NB4 (cell line): ENCODE measurements at regions not wholly inside any gene's neighbourhood (a gene's known extent, or its start where the extent isn't known, plus 50 kb on each side); places are given as distances from the start of the nearest gene placed in this dataset.

Source experiments
- DNase-seq: peaks from one replicate; pipeline ENCODE4 v3.0.0; 2010; ENCODE audit warnings: low read depth
- H3K4me3 ChIP-seq: one replicate; pipeline ENCODE4 v1.5.1; 2011; ENCODE audit warnings: mild to moderate bottlenecking, low read depth, low read length, moderate library complexity
- MYC ChIP-seq: IDR thresholded peaks from 2 replicates; pipeline ENCODE4 v1.6.1; 2011; ENCODE audit warnings: low read depth, low read length
- POLR2A ChIP-seq: IDR thresholded peaks from 2 replicates; pipeline ENCODE4 v1.6.1; 2011; ENCODE audit warnings: mild to moderate bottlenecking; ENCODE audit not compliant: insufficient read length; ENCODE audit errors: extremely low read depth
- TF ChIP-seq, protein P1 (sequence below): IDR thresholded peaks from 2 replicates; pipeline ENCODE4 v1.6.1; 2011; ENCODE audit warnings: low read depth, low read length
- TF ChIP-seq, protein P2 (sequence below): IDR thresholded peaks from one replicate; pipeline ENCODE4 v1.5.1; 2012; ENCODE audit warnings: low read depth, low read length

DNA sequence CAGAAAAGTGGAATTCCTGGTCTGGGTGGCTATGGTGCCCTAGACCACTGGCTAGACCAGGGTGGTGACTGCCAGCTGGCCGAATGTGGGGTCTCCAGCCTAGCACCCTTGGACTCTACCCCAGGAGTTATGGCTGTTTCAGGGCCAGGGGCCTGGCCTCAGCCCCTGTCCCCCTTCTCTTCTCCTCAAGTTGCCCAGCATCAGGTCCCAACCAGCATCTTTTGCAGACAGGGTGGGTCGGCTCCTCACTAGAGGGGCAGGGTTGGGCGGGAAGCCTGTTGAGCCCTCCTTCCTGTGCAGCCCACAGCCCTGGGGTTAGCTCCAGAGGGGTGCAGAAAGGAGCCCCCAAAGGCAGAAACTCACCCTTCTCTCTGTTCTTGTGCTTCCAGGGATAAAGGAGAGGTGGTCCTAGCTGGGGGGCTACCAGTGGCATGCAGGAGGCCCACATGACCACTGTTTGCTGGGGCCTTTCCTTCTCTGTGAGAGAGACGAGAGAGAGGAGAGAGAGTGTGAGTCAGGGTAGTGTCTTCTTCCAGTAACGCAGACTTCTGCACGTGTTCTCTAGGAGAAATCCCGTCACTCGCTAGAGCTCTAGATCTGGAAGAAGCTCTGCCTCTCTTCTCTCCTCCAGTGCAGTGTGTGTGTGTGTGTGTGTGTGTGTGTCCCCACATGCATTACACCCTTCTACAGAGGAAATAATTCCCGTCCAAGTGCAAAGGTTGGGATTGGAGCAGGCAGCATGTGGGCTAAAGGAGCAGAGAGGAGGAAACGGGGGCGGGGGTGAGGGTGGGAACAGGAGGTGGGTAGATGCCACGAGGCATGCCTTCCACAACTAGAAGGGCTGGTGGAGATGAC, 209.4 kb downstream of the SEC14L1 start:
- TF ChIP-seq, protein P1, sequence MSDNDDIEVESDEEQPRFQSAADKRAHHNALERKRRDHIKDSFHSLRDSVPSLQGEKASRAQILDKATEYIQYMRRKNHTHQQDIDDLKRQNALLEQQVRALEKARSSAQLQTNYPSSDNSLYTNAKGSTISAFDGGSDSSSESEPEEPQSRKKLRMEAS, result no peak
- TF ChIP-seq MYC, result no peak
- TF ChIP-seq, protein P2, sequence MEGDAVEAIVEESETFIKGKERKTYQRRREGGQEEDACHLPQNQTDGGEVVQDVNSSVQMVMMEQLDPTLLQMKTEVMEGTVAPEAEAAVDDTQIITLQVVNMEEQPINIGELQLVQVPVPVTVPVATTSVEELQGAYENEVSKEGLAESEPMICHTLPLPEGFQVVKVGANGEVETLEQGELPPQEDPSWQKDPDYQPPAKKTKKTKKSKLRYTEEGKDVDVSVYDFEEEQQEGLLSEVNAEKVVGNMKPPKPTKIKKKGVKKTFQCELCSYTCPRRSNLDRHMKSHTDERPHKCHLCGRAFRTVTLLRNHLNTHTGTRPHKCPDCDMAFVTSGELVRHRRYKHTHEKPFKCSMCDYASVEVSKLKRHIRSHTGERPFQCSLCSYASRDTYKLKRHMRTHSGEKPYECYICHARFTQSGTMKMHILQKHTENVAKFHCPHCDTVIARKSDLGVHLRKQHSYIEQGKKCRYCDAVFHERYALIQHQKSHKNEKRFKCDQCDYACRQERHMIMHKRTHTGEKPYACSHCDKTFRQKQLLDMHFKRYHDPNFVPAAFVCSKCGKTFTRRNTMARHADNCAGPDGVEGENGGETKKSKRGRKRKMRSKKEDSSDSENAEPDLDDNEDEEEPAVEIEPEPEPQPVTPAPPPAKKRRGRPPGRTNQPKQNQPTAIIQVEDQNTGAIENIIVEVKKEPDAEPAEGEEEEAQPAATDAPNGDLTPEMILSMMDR, result no peak
- TF ChIP-seq POLR2A, result no peak
- no peak for DNase-seq
- no peak overlapping the region for H3K4me3 ChIP-seq

DNA sequence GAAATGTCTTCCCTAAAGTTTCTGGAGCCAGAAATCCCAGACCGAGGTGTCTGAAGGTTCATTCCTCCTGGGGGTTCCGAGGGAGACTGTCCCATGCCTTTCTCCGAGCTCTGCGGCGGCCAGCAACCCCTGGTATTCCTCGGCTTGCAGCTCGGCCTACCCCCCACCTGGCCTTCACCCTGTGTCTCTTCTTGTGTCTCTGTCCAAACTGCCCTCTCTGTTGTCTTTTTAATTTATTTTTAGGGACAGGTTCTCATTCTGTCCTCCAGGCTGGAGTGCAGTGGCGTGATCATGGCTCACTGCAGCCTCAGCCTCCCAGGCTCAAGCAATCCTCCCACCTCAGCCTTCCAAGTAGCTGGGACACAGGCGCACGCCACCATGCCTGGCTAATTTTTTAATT, 211.7 kb downstream of the SEC14L1 start:
- TF ChIP-seq, protein P1, result no peak
- TF ChIP-seq, protein P2, result no peak
- TF ChIP-seq MYC (no peak), POLR2A (no peak)
- no peak for DNase-seq
- no peak overlapping the region for H3K4me3 ChIP-seq

DNA sequence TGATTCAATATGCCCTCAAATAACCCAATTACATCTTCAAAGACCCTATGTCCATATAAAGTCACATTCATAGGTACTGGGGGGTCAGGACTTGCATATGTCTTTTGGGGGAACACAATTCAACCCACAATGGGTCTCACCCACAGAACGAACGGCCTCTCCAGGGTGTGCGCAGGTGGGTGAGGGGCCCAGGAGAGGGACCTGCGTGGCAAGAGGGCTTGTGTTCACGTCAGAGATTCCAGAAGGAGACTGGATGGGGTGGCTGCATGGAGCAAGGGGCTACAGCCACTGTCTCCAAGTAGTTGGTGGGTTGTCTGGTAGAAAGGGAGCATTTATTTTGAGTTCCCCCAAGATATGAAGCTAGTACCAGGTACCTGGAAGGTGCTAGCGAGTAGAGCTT, 212.2 kb downstream of the SEC14L1 start:
- TF ChIP-seq POLR2A (no peak), MYC (no peak)
- TF ChIP-seq, protein P1, result no peak
- TF ChIP-seq, protein P2, result no peak
- no peak overlapping the region for H3K4me3 ChIP-seq
- no peak for DNase-seq

DNA sequence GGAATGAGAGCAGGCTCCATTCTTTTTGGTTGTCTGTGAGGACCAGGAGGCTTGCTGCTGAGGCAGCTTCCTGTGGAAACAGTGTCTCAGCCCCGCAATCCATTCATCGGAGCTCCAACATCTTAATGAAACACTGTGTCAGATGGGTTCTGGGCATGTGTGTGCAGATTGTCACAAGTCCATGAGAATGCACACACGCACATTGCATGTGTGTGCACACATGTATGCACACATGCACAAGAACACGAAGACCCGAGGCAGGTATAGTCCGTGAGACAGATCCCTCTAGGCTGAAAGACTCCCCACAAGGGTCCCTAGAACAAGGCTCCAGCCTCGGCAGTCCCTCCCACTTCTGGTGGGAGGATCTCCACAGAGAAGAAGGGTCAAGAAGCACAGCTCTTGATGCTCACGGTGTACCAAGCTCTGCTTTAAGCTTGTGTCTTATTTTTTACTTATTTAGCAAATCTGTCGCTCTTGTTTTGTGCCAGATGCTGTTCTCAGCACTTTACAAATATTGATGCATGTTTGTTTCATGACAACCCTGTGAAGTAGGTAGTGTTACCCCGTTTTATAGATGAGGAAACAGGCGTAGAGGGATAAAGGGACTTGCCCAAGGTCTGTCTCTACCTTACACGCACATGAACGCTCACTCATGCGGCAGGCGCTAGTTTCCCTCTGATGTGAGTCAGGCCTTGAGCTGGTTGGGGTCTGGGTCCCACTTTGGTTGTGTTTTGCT, 213.1 kb downstream of the SEC14L1 start:
- TF ChIP-seq POLR2A (no peak), MYC (no peak)
- TF ChIP-seq, protein P2, result no peak
- TF ChIP-seq, protein P1, result no peak
- DNase-seq, result no peak
- H3K4me3 ChIP-seq, result no peak overlapping the region

DNA sequence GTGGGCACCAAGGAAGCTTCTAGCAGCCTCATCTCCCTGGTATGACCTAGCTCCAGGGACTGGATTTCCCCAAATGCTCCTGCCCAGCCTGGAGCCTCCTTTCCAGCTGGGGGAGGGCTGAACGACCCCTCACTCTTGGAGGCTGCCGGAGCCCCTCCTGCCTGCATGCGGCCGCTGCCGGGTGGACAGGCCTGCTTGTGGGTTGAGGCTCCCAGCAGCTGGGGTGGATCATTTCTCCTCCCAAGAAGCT, 213.6 kb downstream of the SEC14L1 start:
- no peak for TF ChIP-seq POLR2A
- TF ChIP-seq, protein P1, result no peak
- no peak overlapping the region for H3K4me3 ChIP-seq
- DNase-seq, result no peak

DNA sequence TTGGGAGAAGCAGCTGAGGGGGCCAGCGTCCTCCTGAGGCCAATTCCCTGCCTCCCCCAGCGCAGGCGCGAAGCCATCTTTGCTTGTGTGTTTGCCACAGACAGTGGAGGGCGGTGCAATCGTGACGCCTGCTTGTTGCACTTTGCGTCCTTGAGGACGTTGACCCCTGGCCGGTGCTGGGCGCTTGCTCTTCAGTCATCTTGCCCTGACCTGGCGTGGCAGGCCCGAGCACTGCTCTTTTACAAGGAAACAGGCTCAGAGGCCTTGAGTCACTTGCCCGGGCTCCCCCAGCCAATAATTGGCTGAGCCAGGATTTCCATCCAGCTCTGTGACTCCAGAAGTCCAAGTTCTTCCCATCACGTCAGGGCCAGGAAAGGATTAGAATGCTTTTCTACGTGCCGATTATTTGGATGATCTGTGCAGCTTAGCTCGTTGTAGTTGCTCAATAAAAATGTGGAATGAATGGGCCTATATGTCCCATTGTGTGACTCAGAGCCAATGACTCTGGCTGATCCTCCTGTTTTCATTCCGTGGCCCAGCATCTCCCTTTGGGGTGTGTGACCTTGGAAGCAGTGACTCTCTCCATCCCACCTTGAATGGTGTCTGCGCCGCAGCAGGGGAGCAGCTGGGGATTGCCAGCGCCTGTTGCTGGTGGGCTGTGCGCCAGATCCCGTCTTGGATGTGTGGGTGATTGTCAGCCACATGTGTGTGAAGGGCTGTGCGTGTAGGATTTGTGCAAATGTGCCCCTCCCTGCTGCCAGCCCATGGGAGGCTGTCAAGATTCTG, 214.1 kb downstream of the SEC14L1 start:
- no peak for DNase-seq
- H3K4me3 ChIP-seq, result no peak overlapping the region
- TF ChIP-seq MYC (no peak), POLR2A (no peak)
- TF ChIP-seq, protein P2, result no peak
- TF ChIP-seq, protein P1, result no peak
